Fibroblast of lung (primary cell): ENCODE measurements at regions not wholly inside any gene's neighbourhood (a gene's known extent, or its start where the extent isn't known, plus 50 kb on each side); places are given as distances from the start of the nearest gene placed in this dataset.
"Not testable (repeated sequence)": the region's sequence is repeated elsewhere in the genome, so short reads cannot be mapped to it uniquely, and the experiment has no call there.

Experiments used
- DNase-seq, 2 donors: peaks; one replicate each; pipeline versions ENCODE4 v3.0.0 to v3.0.0-alpha.2; 2010; ENCODE audit warnings: low read depth in 2 of 2
- H2AFZ ChIP-seq: 2 replicates; pipeline ENCODE4 v1.5.1; 2012; ENCODE audit warnings: low read length, control low read depth, inconsistent platforms
- H3K27ac ChIP-seq: 2 replicates; pipeline ENCODE4 v1.5.1; 2011; ENCODE audit warnings: low read length, control low read depth; ENCODE audit not compliant: insufficient read depth
- H3K27me3 ChIP-seq: 2 replicates; pipeline ENCODE4 v1.5.1; 2011; ENCODE audit warnings: mild to moderate bottlenecking, low read length; ENCODE audit not compliant: control insufficient read depth, insufficient read depth
- H3K36me3 ChIP-seq: 2 replicates; pipeline ENCODE4 v1.5.1; 2011; ENCODE audit warnings: low read length; ENCODE audit not compliant: control insufficient read depth, insufficient read depth
- H3K4me1 ChIP-seq: 2 replicates; pipeline ENCODE4 v1.5.1; 2011; ENCODE audit warnings: low read length; ENCODE audit not compliant: control insufficient read depth, insufficient read depth; ENCODE audit errors: extremely low read depth
- H3K4me2 ChIP-seq: 2 replicates; pipeline ENCODE4 v1.5.1; 2011; ENCODE audit warnings: low read length, control low read depth; ENCODE audit not compliant: insufficient read depth; ENCODE audit errors: extremely low read depth
- H3K4me3 ChIP-seq, 4 experiments: fragments of 200-600 bp in 1 of 4; sonication (generic) in 1 of 4; replicated peaks in 1 of 4; 2 replicates each; pipeline ENCODE4 v1.5.1; 2011 to 2016; ENCODE audit warnings: low read length in 4 of 4, low read depth in 3 of 4, mild to moderate bottlenecking in 3 of 4, control low read depth in 2 of 4, inconsistent platforms in 1 of 4, mixed read lengths in 1 of 4; ENCODE audit not compliant: insufficient read depth in 1 of 4; ENCODE audit errors: control extremely low read depth in 1 of 4
- H3K79me2 ChIP-seq: 2 replicates; pipeline ENCODE4 v1.5.1; 2012; ENCODE audit warnings: mild to moderate bottlenecking, low read length, inconsistent platforms; ENCODE audit not compliant: control insufficient read depth, insufficient read depth
- H3K9ac ChIP-seq: 2 replicates; pipeline ENCODE4 v1.5.1; 2011; ENCODE audit warnings: mild to moderate bottlenecking, low read length, control low read depth; ENCODE audit not compliant: insufficient read depth
- H3K9me3 ChIP-seq: 2 replicates; pipeline ENCODE4 v1.5.1; 2012; ENCODE audit warnings: low read depth, low read length; ENCODE audit not compliant: control insufficient read depth, insufficient read depth
- H4K20me1 ChIP-seq: 2 replicates; pipeline ENCODE4 v1.5.1; 2011; ENCODE audit warnings: low read length; ENCODE audit not compliant: control insufficient read depth, insufficient read depth; ENCODE audit errors: extremely low read depth
- EZH2 ChIP-seq: IDR thresholded peaks from 2 replicates; pipeline ENCODE4 v1.5.1; 2012; ENCODE audit warnings: low read length, control low read depth, mild to moderate bottlenecking; ENCODE audit errors: missing control alignments
- TF ChIP-seq, protein P1 (sequence below), 2 donors: IDR thresholded peaks in 1 of 2; conservative IDR thresholded peaks in 1 of 2; 1 replicate in 1 of 2; 2 replicates in 1 of 2; pipeline ENCODE4 v1.5.1; 2011 to 2012; ENCODE audit warnings: low read length in 2 of 2, control low read depth in 1 of 2, inconsistent platforms in 1 of 2, low read depth in 1 of 2, mild to moderate bottlenecking in 1 of 2

GRCh38 chr13:107612376-107612775 is 603.0 kb downstream of the LIG4 start:
- Histone ChIP-seq H3K27ac (no peak overlapping the region), H3K4me1 (no peaks in the 10 kb centered on the region), H3K4me2 (no peak overlapping the region), H3K36me3 (no peaks in the 10 kb centered on the region), H3K9me3 (no peaks in the 10 kb centered on the region), H3K4me3 (no peak overlapping the region), H2AFZ (no peak overlapping the region), H3K79me2 (no peaks in the 10 kb centered on the region), H3K27me3 (no peaks in the 10 kb centered on the region), H4K20me1 (no peaks in the 10 kb centered on the region), H3K9ac (no peak overlapping the region)
- TF ChIP-seq, protein P1, sequence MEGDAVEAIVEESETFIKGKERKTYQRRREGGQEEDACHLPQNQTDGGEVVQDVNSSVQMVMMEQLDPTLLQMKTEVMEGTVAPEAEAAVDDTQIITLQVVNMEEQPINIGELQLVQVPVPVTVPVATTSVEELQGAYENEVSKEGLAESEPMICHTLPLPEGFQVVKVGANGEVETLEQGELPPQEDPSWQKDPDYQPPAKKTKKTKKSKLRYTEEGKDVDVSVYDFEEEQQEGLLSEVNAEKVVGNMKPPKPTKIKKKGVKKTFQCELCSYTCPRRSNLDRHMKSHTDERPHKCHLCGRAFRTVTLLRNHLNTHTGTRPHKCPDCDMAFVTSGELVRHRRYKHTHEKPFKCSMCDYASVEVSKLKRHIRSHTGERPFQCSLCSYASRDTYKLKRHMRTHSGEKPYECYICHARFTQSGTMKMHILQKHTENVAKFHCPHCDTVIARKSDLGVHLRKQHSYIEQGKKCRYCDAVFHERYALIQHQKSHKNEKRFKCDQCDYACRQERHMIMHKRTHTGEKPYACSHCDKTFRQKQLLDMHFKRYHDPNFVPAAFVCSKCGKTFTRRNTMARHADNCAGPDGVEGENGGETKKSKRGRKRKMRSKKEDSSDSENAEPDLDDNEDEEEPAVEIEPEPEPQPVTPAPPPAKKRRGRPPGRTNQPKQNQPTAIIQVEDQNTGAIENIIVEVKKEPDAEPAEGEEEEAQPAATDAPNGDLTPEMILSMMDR (conservative IDR thresholded peaks at IDR 0.05 in 1 of 2, IDR thresholded peaks at IDR 0.05 in 1 of 2; ENCODE audit: low read depth in 1 of 2, low read length in 2 of 2) = no peak
- TF ChIP-seq EZH2 = no peak
- no peak for DNase-seq

- Histone ChIP-seq H2AFZ (no peak overlapping the region), H3K4me2 (no peak overlapping the region), H3K9me3 (no peaks in the 10 kb centered on the region), H3K36me3 (no peaks in the 10 kb centered on the region), H3K27ac (no peak overlapping the region), H4K20me1 (no peaks in the 10 kb centered on the region), H3K79me2 (no peaks in the 10 kb centered on the region), H3K4me3 (no peak overlapping the region), H3K4me1 (no peaks in the 10 kb centered on the region), H3K27me3 (no peaks in the 10 kb centered on the region), H3K9ac (no peak overlapping the region)
- no peak for DNase-seq
- no peak for TF ChIP-seq EZH2
- TF ChIP-seq, protein P1 (conservative IDR thresholded peaks at IDR 0.05 in 1 of 2, IDR thresholded peaks at IDR 0.05 in 1 of 2; ENCODE audit: low read depth in 1 of 2, low read length in 2 of 2) = no peak
Observed at GRCh38 chr13:107608736-107609135, 606.6 kb downstream of the LIG4 start.

DNA sequence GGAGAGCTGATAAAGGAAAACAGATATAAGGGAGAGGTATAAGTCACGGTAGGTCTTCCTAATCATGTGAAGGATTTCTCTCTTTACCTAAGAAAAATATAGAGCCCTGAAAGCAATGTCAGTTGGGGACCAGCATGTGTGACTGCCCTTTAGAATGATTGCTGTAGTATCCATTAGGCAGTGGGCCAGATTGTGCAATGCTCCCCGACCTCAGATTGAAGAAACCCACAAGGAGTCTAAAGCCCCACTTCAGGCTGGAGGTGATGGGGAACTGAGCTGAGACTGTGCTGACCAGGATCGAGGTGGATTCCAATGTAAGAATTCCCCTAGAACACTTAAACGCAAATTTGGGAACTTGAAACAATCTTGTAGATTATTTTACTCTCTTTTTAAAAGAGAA is 614.4 kb downstream of the LIG4 start:
- Histone ChIP-seq H3K4me3 (no peak overlapping the region), H3K4me2 (no peak overlapping the region), H2AFZ (no peak overlapping the region), H3K79me2 (no peaks in the 10 kb centered on the region), H3K27me3 (no peaks in the 10 kb centered on the region), H3K36me3 (no peaks in the 10 kb centered on the region), H3K9ac (no peak overlapping the region), H3K9me3 (no peaks in the 10 kb centered on the region), H3K4me1 (no peaks in the 10 kb centered on the region), H4K20me1 (no peaks in the 10 kb centered on the region), H3K27ac (no peak overlapping the region)
- peak in 1 of 2 donors; percentile 4 for DNase-seq
- TF ChIP-seq, protein P1 (conservative IDR thresholded peaks at IDR 0.05 in 1 of 2, IDR thresholded peaks at IDR 0.05 in 1 of 2; ENCODE audit: low read depth in 1 of 2, low read length in 2 of 2) = no peak
- no peak for TF ChIP-seq EZH2

DNA sequence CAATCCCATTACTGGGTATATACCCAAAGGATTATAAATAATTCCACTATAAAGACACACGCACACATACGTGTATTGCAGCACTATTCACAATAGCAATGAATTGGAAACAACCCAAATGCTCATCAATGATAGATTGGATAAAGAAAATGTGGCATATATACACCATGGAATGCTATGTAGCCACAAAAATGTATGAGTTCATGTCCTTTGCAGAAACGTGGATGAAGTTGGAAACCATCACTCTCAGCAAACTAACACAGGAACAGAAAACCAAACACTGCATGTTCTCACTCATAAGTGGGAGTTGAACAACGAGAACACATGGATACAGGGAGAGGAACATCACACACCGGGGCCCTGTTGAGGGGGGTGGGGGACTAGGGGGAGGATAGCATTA is 619.0 kb downstream of the LIG4 start:
- not testable (repeated sequence) for H3K9ac ChIP-seq, H2AFZ ChIP-seq, H3K36me3 ChIP-seq, H3K4me2 ChIP-seq, H3K27ac ChIP-seq, H3K4me3 ChIP-seq, H4K20me1 ChIP-seq, H3K27me3 ChIP-seq, H3K79me2 ChIP-seq, H3K9me3 ChIP-seq, H3K4me1 ChIP-seq
- DNase-seq = peak; percentile 23 to 38
